CD4-positive, alpha-beta T cell (primary cell): ENCODE measurements at regions not wholly inside any gene's neighbourhood (a gene's known extent, or its start where the extent isn't known, plus 50 kb on each side); places are given as distances from the start of the nearest gene placed in this dataset.

Experiments
- ATAC-seq: fragments of 200-7000 bp; cut with Tn5 transposase; one replicate; pipeline ENCODE4 v1.10.0; 2022; ENCODE audit warnings: mild to moderate bottlenecking; ENCODE audit not compliant: poor library complexity
- CTCF ChIA-PET: fragments of 350-600 bp; sonication (Branson Sonifier 250); formaldehyde crosslinking; loops from one replicate; lab custom pipeline; 2021; ENCODE audit warnings: antibody characterized with exemption, inconsistent platforms; lab: Charles Lee
- POLR2A ChIA-PET: fragments of 350-600 bp; sonication (Branson Sonifier 250); formaldehyde crosslinking; loops from one replicate; lab custom pipeline; 2021; ENCODE audit warnings: antibody characterized with exemption, inconsistent platforms; lab: Charles Lee
- DNase-seq, 14 experiments: peaks; one replicate each; pipeline ENCODE4 v3.0.0-alpha.2; 2013 to 2020; ENCODE audit warnings: mixed read lengths in 2 of 14
- H3K27ac ChIP-seq, 2 donors: one replicate each; pipeline versions ENCODE4 v1.5.1 to v1.7.0; 2013; ENCODE audit warnings: low read length in 2 of 2, low read depth in 1 of 2, mild to moderate bottlenecking in 1 of 2
- H3K27me3 ChIP-seq, 2 experiments: 1 replicate in 1 of 2; 2 replicates in 1 of 2; pipeline versions ENCODE4 v1.6.1 to v1.7.0; 2013; ENCODE audit warnings: low read length in 2 of 2, control low read depth in 1 of 2, mild to moderate bottlenecking in 1 of 2, moderate library complexity in 1 of 2; ENCODE audit not compliant: insufficient read depth in 2 of 2, control insufficient read depth in 1 of 2
- H3K36me3 ChIP-seq: one replicate; pipeline ENCODE4 v1.6.1; 2013; ENCODE audit warnings: low read length, control low read depth; ENCODE audit not compliant: insufficient read depth
- H3K4me1 ChIP-seq: one replicate; pipeline ENCODE4 v1.6.1; 2013; ENCODE audit warnings: low read length, control low read depth; ENCODE audit not compliant: insufficient read depth
- H3K4me3 ChIP-seq: one replicate; pipeline ENCODE4 v1.5.1; 2013; ENCODE audit warnings: mild to moderate bottlenecking, low read length, moderate library complexity
- H3K9me3 ChIP-seq, 2 experiments: 1 replicate in 1 of 2; 2 replicates in 1 of 2; pipeline versions ENCODE4 v1.6.1 to v1.7.0; 2013; ENCODE audit warnings: low read length in 2 of 2, mild to moderate bottlenecking in 2 of 2, control low read depth in 1 of 2, moderate library complexity in 1 of 2; ENCODE audit not compliant: control insufficient read depth in 1 of 2, insufficient read depth in 1 of 2
- H3K27ac Mint-ChIP-seq: one replicate; pipeline ENCODE4 v1.8.0; 2020; ENCODE audit warnings: mixed read lengths
- H3K27me3 Mint-ChIP-seq: one replicate; pipeline ENCODE4 v1.8.0; 2021; ENCODE audit warnings: mixed read lengths
- H3K36me3 Mint-ChIP-seq: one replicate; pipeline ENCODE4 v1.8.0; 2021; ENCODE audit warnings: low read depth, mixed read lengths
- H3K4me1 Mint-ChIP-seq: one replicate; pipeline ENCODE4 v1.8.0; 2021; ENCODE audit warnings: low read depth, mixed read lengths
- H3K4me3 Mint-ChIP-seq: one replicate; pipeline ENCODE4 v1.8.0; 2020; ENCODE audit warnings: mild to moderate bottlenecking, mixed read lengths
- H3K9me3 Mint-ChIP-seq: one replicate; pipeline ENCODE4 v1.8.0; 2020; ENCODE audit warnings: mixed read lengths
- intact Hi-C, 2 experiments: fragments of 100-400 bp; cut with DNase I in 1 of 2; cut with micrococcal nuclease in 1 of 2; formaldehyde crosslinking; loops; one replicate each; pipeline versions ENCODE4 v1.15.1 to v1.9.0; 2023 to 2025; cut with DNase I, micrococcal nuclease
- TF ChIP-seq, protein P1 (sequence below): fragments of 200-600 bp; IDR thresholded peaks from one replicate; pipeline ENCODE4 v1.8.0; 2022; ENCODE audit warnings: antibody characterized with exemption, mild to moderate bottlenecking

DNA sequence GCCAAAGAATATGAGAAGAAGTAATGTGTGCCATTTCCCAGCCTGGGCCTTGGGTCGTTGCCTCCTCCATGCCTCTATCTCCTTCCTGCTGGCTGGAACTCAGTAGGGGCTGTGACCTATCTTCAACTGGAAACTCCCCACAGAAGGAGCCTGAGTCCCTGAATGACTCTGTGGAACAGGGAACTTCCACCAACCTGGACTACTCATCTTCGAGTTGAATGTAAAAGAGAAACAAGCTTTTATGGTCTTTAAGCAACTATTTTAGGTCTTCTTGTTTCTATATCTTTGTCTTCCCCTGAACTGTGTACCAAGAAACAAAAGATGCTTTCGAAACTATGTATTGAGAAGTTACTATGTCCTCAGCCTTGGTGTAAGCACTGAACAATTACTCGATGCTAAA, 355.3 kb upstream of the NR2F2 start:
- DNase-seq, result no peak
- Mint-ChIP-seq H3K27me3 (peaks cover 7% of the 10 kb centered on the region), H3K4me3 (no peak overlapping the region), H3K9me3 (no peaks in the 10 kb centered on the region), H3K27ac (no peak overlapping the region), H3K4me1 (no peaks in the 10 kb centered on the region), H3K36me3 (no peaks in the 10 kb centered on the region)
- TF ChIP-seq, protein P1, sequence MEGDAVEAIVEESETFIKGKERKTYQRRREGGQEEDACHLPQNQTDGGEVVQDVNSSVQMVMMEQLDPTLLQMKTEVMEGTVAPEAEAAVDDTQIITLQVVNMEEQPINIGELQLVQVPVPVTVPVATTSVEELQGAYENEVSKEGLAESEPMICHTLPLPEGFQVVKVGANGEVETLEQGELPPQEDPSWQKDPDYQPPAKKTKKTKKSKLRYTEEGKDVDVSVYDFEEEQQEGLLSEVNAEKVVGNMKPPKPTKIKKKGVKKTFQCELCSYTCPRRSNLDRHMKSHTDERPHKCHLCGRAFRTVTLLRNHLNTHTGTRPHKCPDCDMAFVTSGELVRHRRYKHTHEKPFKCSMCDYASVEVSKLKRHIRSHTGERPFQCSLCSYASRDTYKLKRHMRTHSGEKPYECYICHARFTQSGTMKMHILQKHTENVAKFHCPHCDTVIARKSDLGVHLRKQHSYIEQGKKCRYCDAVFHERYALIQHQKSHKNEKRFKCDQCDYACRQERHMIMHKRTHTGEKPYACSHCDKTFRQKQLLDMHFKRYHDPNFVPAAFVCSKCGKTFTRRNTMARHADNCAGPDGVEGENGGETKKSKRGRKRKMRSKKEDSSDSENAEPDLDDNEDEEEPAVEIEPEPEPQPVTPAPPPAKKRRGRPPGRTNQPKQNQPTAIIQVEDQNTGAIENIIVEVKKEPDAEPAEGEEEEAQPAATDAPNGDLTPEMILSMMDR, result no peak
- ChIA-PET CTCF (no interaction called here), POLR2A (no interaction called here)
- intact Hi-C loops, result no loop called here
- Histone ChIP-seq H3K27ac (no peak overlapping the region), H3K9me3 (no peaks in the 10 kb centered on the region), H3K4me3 (no peak overlapping the region), H3K27me3 (no peaks in the 10 kb centered on the region), H3K4me1 (no peaks in the 10 kb centered on the region), H3K36me3 (no peaks in the 10 kb centered on the region)
- ATAC-seq, result no peak

DNA sequence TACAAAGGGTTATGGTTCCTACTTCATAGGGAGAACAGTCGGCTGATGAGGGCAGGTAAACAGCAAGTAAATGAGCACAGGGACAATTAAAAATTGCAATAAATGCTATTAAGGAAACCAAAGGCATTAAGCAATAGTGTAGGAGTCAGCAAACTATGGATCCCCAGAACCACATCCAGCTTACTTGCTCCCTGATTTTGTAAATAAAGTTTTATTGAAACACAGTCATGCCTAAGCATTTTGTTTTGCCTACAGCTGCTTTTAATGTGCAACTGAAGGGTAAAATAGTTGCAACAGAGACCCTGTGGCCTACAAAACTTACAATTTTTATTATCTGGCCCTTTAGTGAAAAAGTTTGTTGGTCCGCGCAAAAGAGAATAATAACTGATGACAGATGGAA, 351.2 kb upstream of the NR2F2 start:
- ATAC-seq (no peak), DNase-seq (no peak)
- Mint-ChIP-seq H3K9me3 (no peaks in the 10 kb centered on the region), H3K4me3 (no peak overlapping the region), H3K36me3 (no peaks in the 10 kb centered on the region), H3K4me1 (no peaks in the 10 kb centered on the region), H3K27ac (no peak overlapping the region), H3K27me3 (no peaks in the 10 kb centered on the region)
- CTCF ChIA-PET, result no interaction called here
- H3K4me1 ChIP-seq, result no peaks in the 10 kb centered on the region
- H3K27me3 ChIP-seq, result no peaks in the 10 kb centered on the region
- TF ChIP-seq, protein P1, result no peak
- no peaks in the 10 kb centered on the region for H3K36me3 ChIP-seq
- POLR2A ChIA-PET, result no interaction called here
- no peak overlapping the region for H3K27ac ChIP-seq
- no peak overlapping the region for H3K4me3 ChIP-seq
- no peaks in the 10 kb centered on the region for H3K9me3 ChIP-seq
- intact Hi-C loops, result no loop called here

DNA sequence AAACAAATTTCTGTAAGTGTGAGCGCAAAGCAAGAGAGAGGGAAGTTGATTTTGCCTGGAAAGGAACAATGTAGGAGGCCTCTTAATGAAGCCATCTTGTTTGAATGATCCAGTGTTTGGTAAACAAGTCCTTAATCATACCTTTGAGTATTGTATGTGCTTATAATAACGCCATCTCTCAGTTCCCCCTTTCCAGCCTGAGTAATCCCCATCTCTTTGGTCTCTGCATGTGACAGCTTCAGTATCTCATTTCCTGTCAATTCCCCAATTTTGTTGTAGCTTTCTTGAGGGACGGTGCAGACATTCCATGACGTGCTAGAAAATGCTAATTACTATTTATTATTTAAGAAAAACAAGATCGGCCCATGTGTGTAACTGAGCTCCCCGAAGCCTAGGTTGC, 349.3 kb upstream of the NR2F2 start:
- Histone ChIP-seq H3K9me3 (no peaks in the 10 kb centered on the region), H3K4me1 (no peaks in the 10 kb centered on the region), H3K36me3 (no peaks in the 10 kb centered on the region), H3K4me3 (no peak overlapping the region), H3K27ac (no peak overlapping the region), H3K27me3 (no peaks in the 10 kb centered on the region)
- POLR2A ChIA-PET, result no interaction called here
- no peaks in the 10 kb centered on the region for H3K27me3 Mint-ChIP-seq
- intact Hi-C loops, result no loop called here
- H3K4me1 Mint-ChIP-seq, result no peaks in the 10 kb centered on the region
- DNase-seq, result no peak
- H3K27ac Mint-ChIP-seq, result no peak overlapping the region
- CTCF ChIA-PET, result no interaction called here
- ATAC-seq, result no peak
- TF ChIP-seq, protein P1, result no peak
- no peak overlapping the region for H3K4me3 Mint-ChIP-seq
- no peaks in the 10 kb centered on the region for H3K36me3 Mint-ChIP-seq
- H3K9me3 Mint-ChIP-seq, result no peaks in the 10 kb centered on the region
